HuH-7.5 (cell line): ENCODE measurements at regions not wholly inside any gene's neighbourhood (a gene's known extent, or its start where the extent isn't known, plus 50 kb on each side); places are given as distances from the start of the nearest gene placed in this dataset.
"Not testable (repeated sequence)": the region's sequence is repeated elsewhere in the genome, so short reads cannot be mapped to it uniquely, and the experiment has no call there.

Experiments used
- DNase-seq: peaks from one replicate; pipeline ENCODE4 v3.0.0; 2011; ENCODE audit warnings: low spot score

DNA sequence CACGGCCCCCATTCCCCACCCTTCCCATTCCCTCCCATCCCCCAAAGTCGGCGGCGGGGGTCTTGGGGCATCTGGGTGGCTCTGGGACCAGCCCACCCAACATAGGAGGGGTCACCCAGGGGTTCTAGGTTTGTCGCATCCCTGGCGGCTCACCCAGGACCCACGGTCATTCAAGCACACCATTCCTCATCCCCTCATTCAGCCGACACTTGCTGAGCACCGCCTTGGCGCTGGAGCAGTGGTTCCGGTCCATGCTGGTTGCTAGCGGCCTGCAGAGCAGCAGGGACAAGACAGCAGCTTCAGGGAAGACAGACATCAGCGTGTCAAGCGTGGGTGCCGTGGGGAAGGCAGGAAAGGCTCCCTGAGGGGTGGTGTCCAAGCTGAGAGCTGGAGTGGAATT lies 50.5 kb upstream of the OTOS start:
- DNase-seq, result no peak

GRCh38 chr2:240192661-240193060 lies 52.2 kb upstream of the OTOS start:
- DNase-seq, result no peak

DNA sequence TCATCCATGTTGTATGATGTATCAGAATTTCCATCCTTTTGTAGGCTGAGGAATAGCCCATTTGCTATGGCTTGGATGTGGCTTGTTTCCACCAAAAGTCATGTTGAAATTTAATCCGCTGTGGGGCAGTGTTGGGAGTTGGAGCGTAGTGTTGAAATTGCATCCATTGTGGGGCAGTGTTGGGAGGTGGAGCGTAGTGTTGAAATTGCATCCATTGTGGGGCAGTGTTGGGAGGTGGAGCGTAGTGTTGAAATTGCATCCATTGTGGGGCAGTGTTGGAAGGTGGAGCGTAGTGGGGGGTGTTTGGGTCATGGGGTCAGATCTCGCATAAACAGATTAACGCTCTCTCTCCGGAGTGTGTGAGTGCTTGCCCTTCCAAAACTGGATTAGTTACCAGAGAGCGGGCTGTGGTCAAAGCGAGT lies 53.9 kb upstream of the OTOS start:
- not testable (repeated sequence) for DNase-seq

GRCh38 chr2:240195316-240195861 lies 54.9 kb upstream of the OTOS start:
- no peak for DNase-seq

GRCh38 chr2:240196716-240197461 lies 56.4 kb upstream of the OTOS start:
- DNase-seq, result no peak

- DNase-seq, result no peak
Measured at GRCh38 chr2:240197462-240198139, 57.1 kb upstream of the OTOS start.

- DNase-seq, result no peak
Measured at GRCh38 chr2:240198226-240198625, 57.8 kb upstream of the OTOS start.

DNA sequence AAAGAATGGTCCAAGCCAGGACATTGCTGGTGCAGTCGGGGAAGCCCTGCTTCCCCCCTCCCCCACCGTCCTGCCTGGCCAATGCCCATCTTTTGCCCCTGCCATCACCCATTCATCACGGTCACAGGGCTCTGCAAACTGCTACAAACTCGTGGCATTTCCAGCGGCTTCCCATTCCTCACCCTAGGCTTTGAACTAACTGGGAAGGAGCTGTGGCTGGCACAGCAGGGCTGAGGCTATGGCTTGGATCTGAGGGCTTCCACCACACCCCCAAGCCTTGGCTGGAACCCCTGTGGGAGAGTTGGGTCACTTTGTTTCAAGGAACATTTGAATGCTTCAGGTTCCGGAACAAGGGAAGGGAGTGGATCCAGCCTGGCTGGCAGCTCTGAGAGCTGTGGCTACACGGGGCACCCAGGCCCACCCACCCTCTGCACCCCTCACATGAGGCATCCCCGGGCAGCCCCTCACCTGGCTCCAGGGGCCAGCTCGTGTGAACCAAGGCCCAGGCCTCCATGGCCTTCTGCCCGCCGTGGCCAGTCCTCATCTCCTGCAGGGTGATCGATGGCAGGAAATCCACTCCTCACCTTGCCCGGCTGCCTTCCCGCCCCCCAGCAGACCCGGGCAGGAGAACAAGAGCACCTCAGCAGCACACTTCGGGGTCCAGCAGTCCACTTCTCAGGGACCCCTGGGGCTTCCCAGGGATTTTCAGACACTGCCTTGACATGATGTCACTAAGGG lies 58.8 kb upstream of the OTOS start:
- no peak for DNase-seq

- DNase-seq, result no peak
Measured at GRCh38 chr2:240200230-240201051, 60.0 kb upstream of the OTOS start.

GRCh38 chr2:240201866-240202265 lies 61.4 kb upstream of the OTOS start:
- DNase-seq, result no peak

- DNase-seq, result no peak
Measured at GRCh38 chr2:240202586-240202985, 62.1 kb upstream of the OTOS start.

DNA sequence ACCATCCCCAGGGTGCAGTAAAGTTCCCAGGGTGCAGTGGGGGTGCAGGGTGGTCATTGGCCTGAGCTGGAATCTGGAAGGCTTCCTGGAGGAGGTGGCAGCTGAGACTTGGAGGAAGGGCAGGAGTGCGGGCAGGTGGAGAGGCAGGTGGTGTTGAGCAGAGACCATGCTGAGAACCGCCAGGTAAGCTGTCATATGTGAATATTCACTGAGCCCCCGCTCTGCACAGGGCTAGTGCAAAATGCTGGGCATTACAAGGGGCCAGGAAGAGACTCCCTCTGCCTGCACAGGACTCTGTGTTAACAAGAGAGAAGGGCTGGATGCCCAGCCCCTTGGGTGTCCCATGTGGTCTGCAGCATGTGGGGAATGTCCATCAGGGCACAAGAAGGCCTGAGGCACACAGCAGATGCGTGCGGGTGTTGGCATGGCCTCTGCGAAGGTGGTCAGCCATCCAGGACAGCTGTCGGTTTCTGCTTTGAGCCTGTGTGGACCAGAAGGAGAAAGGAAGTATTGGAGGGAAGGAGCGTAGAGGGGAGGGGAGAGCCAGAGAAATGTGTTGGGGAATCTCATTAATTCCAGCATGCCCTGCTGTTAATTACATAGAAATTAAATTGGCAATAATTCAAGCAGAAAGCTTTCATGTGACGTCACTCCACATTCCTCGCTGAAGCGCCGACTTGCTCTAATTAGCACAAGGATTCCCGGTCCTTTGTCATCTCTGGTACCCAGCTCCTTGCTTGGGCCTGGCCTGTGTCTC lies 62.8 kb upstream of the OTOS start:
- DNase-seq, result no peak

DNA sequence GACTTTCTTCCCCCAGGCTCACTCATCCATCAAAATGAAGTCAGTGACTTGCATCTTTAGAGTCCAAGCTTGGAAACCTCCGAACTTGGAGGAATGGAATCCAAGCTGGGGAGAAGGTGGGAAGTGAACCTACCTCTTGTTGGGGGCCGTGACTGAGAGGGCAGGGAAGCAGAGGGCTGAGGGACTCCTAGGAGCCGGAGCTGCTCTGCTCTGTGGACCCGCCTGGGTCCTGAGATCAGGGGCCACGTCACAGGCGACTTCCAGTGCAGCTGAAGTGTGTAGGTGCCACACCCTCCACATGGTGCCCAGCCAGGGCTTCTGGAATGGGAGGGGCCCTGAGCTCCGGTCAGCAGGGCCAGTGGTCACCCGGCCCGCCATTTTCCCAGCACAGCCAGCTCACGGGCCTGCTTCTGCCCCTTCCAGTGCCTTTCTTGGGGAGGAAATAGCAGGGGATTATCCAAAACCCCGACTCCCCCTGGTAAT lies 63.4 kb upstream of the OTOS start:
- DNase-seq, result no peak

GRCh38 chr2:240204431-240205276 lies 64.2 kb upstream of the OTOS start:
- no peak for DNase-seq

DNA sequence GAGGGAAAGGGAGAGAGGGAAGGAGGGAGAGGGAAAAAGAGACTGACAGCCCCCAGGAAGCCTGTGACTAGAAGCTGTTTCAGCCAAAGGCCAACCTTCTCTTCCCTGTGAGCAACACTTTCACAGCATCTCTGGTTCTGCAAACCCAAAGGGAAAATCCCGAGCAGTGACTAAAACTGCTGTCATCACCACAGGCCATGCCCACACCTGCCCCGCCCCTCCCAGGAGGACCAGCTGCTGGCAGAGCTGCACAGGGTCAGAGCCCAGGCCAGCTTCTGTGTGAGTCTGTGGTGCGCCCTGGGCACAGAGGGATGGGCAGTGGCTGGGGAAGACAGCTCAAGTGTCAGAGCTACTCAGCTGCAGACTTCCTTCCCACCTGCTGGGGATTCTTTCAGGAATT lies 64.9 kb upstream of the OTOS start:
- DNase-seq, result no peak

DNA sequence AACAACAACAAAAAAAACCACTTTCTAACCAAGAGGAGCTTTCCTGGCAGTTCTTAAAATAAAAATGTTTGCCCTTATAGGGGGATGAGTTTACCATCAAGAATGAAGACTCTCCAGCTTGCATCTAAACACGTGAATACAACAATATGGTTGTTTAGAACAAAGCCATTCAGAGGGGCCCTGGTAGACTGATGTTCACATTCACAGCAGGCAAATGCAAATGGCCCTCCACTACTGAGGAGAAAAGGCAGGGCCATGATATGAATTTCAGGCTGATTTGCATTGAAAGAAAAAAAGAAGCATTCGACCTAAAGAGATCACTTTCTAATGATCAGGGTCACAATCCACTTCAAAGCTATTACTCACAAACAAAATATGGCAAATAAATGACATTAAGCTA lies 65.3 kb upstream of the OTOS start:
- DNase-seq, result no peak

GRCh38 chr2:240206630-240207029 lies 66.2 kb upstream of the OTOS start:
- no peak for DNase-seq

DNA sequence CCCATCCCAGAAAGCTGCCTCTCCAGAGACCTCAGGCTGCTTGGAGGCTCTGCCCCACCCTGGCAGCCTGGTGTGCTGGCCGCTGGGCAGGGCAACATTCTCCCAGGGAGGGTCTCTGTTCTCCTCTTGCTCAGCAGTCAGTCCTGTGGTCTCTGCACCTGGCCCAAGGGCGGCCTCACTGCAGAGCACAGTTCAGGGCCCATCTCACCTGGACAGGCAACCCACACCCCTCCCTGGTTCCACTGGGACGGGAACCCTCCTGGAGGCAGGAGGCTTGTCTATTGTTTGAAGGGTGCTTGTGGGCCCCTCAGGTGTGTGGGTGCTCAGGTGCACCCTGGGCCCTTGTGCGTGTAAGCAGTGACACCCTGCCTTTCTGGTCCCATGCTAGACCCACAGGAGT lies 67.2 kb upstream of the OTOS start:
- no peak for DNase-seq

DNA sequence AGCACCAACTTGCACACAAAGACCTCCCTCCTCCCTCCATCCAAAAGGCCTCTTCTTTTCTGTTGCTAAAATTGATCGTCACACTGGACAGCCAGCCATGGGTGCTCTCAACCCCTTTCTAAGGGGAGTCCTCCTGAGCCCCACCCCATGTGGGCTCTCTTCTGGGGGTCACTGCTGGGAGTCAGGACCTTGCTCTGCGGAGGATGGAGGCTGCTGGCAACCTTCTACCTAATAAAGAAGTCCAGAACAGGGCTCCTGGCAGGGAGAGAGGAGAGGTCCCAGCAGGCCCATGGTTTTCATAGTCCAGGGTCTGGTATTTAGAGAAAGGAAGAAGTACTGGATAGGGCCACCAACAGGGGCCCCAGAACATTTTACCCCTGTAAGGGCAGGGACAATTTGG lies 67.6 kb upstream of the OTOS start:
- no peak for DNase-seq

DNA sequence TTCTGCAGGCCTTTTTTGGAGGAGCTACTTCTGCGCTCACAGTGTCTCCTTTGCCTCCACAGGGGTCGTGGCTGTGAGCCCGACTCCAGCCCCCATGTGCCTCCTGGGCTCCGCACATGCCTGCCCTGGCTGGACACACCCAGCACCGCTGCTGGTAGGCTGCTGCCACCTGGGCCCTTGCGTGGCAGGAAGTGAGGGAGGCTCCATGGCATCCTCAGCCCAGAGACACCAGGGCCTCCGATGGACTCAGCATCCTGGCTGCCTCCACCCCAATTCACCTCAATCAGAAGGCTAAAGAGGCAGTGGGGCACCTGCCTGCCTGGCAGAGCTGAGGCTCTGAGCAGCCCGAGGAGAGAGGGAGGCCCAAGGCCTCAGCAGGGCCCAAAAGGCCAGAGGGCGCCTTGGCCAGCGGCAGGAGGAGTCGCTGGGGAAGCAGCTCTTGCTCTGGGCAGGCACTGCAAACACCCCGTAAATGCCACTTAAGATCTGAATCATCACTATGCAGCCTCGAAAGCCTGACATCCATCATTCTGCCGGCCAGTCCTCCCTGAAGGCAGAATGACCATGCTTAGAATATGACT lies 68.3 kb upstream of the OTOS start:
- DNase-seq, result no peak
